GM18508 (cell line): ENCODE measurements at regions not wholly inside any gene's neighbourhood (a gene's known extent, or its start where the extent isn't known, plus 50 kb on each side); places are given as distances from the start of the nearest gene placed in this dataset.

Source experiments
- ATAC-seq: cut with Tn5 transposase; IDR thresholded peaks from one replicate; pipeline ENCODE4 v1.9.1; 2021; ENCODE audit warnings: moderate number of reproducible peaks; ENCODE audit not compliant: insufficient read depth, unreplicated experiment

GRCh38 chr1:38120552-38121230, 74.1 kb upstream of the POU3F1 start:
- no peak for ATAC-seq

GRCh38 chr1:38118976-38119375, 72.4 kb upstream of the POU3F1 start:
- no peak for ATAC-seq

DNA sequence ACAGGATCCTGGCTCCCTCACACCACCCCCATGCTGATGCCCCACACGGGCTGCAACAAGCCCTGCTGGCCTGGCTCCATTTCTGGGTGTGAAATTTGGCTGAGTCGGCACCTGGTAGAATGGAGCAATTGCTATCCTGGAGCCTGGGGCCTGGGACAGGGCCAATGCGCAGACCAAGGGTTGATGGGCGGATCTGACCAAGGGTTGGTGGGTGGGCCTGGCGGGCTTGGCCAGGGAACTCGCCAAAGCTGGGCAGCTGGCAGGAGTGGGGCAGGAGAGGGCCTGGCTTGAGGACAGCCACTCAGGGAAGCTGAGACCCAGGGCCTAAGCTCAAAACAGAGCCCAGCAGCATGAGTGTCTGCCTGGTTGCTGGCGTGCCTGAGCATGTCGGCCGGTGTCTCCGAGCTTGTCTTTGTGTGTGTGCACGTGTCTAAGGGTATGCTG, 70.9 kb upstream of the POU3F1 start:
- no peak for ATAC-seq

DNA sequence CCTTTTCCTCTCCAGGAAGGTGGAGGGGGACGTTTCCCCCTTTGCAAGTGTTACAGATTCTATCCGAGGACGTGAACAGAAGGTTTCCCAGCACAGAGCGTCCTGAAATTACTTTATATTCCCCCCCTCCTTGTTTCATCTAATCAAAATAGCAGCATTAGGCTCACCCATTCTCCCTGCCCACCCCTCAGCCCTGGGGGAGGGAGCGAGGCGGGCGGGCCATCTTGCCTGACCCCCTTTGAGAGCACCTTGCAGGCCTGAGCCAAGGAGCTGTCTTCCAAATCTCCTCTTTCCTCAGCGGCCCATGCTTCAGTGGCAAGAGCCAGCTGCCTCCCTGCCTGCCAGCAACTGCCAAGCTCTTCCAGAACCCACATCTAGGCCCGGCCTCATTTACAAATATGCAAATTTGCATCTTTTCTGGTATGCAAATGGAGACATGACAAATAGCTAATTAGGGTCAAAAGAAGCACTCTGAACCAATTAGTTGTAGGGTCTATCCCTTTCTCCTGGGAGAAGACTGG, 69.1 kb upstream of the POU3F1 start:
- no peak for ATAC-seq

DNA sequence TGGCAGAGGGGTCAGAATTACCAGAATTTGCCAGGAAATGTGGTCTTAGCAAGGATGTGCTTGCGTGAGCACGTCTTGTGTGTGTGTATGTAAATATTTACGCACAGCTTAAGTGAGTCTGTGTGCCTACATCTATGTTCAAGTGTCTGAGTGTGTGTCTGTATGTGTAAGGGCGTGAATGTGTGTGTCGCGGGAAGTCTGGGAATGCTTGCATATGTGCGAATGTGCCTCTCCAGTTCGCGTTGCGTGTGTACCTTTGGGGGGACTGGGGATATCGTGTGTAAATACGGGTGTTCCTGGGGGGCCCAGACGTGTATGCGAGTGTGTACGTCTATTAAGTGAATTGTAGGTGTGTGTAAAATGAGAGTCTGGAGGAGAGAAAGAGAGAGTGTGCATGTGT, 68.6 kb upstream of the POU3F1 start:
- no peak for ATAC-seq

- ATAC-seq, result no peak
These were observed 67.8 kb upstream of the POU3F1 start for GRCh38 chr1:38114241-38115026.

- ATAC-seq, result no peak
These were observed 66.6 kb upstream of the POU3F1 start for GRCh38 chr1:38113159-38113666.

GRCh38 chr1:38111589-38111988, 65.0 kb upstream of the POU3F1 start:
- ATAC-seq, result no peak

GRCh38 chr1:38105267-38105666, 58.7 kb upstream of the POU3F1 start:
- ATAC-seq, result no peak

- no peak for ATAC-seq
These were observed 56.0 kb upstream of the POU3F1 start for GRCh38 chr1:38102636-38103035.

DNA sequence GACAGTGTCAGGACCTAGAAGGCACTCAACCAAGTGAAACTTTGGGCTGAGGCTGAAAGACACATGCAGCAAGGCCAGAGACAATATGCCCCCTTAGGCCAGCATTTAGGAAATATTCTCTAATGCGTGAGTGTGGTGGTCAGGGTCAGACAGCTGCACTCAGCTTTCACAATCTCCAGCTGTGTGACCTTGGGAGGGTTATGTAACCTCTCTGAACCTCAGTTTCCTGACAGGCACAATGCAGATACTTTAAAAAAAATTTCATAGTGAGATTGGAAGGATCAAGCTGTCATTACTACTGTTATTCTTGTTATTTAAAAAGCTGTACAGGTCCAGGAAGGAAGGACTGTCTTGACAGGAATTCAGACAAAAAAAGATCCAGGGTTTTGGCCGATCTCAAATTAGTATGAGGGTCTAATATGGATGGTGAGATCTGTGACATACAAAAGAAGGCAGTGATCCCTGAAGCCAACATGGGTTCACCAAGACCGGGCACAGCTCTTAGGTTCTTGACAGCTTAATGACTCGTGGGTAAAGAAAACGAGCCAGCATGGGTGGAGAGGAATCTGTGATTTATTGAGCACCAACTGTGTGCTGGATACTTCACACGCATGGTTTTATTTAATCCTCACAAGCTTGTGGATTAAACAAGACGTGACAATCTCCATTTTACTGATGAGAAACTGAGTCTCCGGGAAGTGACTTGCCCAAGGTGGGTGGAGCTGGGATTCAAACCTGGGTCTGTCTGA, 54.6 kb upstream of the POU3F1 start:
- ATAC-seq, result no peak

GRCh38 chr1:38098101-38098847, 51.7 kb upstream of the POU3F1 start:
- ATAC-seq, result no peak

GRCh38 chr1:38097284-38097898, 50.8 kb upstream of the POU3F1 start:
- no peak for ATAC-seq
